Fibroblast of the aortic adventitia (primary cell): ENCODE measurements at regions not wholly inside any gene's neighbourhood (a gene's known extent, or its start where the extent isn't known, plus 50 kb on each side); places are given as distances from the start of the nearest gene placed in this dataset.

Experiments used
- DNase-seq: peaks from one replicate; pipeline ENCODE4 v3.0.0-alpha.2; 2010; ENCODE audit warnings: low read depth
- H3K4me3 ChIP-seq: 2 replicates; pipeline ENCODE4 v1.5.1; 2011; ENCODE audit warnings: low read depth, mild to moderate bottlenecking, control low read depth, low read length, moderate library complexity
- CTCF ChIP-seq: IDR thresholded peaks from 2 replicates; pipeline ENCODE4 v1.5.1; 2011; ENCODE audit warnings: mild to moderate bottlenecking, low read length, control low read depth, inconsistent platforms; ENCODE audit not compliant: insufficient read depth

- no peak for TF ChIP-seq CTCF
- H3K4me3 ChIP-seq = no peak overlapping the region
- DNase-seq = no peak
Measured at GRCh38 chr14:34329301-34329700, 132.7 kb downstream of the SPTSSA start.

- H3K4me3 ChIP-seq = no peak overlapping the region
- no peak for DNase-seq
- no peak for TF ChIP-seq CTCF
Measured at GRCh38 chr14:34328178-34328577, 133.9 kb downstream of the SPTSSA start.

- no peak for DNase-seq
- H3K4me3 ChIP-seq = no peak overlapping the region
- TF ChIP-seq CTCF = no peak
Measured at GRCh38 chr14:34325493-34325892, 136.5 kb downstream of the SPTSSA start.

- DNase-seq = peak; percentile 60
- peak; percentile 61 for TF ChIP-seq CTCF
- no peak overlapping the region for H3K4me3 ChIP-seq
Measured at GRCh38 chr14:34324363-34324795, 137.7 kb downstream of the SPTSSA start.

GRCh38 chr14:34322940-34323418, 139.1 kb downstream of the SPTSSA start:
- DNase-seq = peak; percentile 65
- TF ChIP-seq CTCF = peak; percentile 69
- H3K4me3 ChIP-seq = no peak overlapping the region

GRCh38 chr14:34319140-34319539, 142.9 kb downstream of the SPTSSA start:
- no peak for DNase-seq
- no peak overlapping the region for H3K4me3 ChIP-seq
- no peak for TF ChIP-seq CTCF

- DNase-seq = no peak
- no peak overlapping the region for H3K4me3 ChIP-seq
- no peak for TF ChIP-seq CTCF
Measured at GRCh38 chr14:34318014-34318413, 144.0 kb downstream of the SPTSSA start.
